ENCODE measurements at regions not wholly inside any gene's neighbourhood (a gene's known extent, or its start where the extent isn't known, plus 50 kb on each side); places are given as distances from the start of the nearest gene placed in this dataset.
A peak's percentile ranks its signal among the peaks of the same experiment; 100 is the strongest.

DNA sequence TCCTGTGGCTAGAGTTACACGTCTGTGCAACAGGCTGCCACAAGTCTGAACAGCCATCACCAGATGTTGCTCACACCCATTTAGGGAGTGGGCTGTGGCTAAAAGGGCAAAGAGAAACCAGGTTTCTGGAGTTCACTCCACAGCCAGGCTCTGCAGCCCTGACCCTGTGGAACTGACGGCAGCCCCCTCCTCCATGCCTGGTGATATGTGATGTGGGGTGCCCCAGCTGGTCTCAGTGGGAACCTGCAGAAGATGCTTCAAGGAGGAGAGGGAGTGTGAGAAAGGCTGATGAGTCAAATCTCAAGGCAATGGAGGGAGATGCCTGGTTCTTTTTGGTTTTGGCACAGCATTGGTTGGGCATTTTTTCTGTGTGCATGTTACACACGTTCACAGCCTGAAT lies 130.6 kb downstream of the TPRA1 start:
- H3K27me3 ChIP-seq (replicated peaks): peaks cover 10% of the 10 kb centered on the region

DNA sequence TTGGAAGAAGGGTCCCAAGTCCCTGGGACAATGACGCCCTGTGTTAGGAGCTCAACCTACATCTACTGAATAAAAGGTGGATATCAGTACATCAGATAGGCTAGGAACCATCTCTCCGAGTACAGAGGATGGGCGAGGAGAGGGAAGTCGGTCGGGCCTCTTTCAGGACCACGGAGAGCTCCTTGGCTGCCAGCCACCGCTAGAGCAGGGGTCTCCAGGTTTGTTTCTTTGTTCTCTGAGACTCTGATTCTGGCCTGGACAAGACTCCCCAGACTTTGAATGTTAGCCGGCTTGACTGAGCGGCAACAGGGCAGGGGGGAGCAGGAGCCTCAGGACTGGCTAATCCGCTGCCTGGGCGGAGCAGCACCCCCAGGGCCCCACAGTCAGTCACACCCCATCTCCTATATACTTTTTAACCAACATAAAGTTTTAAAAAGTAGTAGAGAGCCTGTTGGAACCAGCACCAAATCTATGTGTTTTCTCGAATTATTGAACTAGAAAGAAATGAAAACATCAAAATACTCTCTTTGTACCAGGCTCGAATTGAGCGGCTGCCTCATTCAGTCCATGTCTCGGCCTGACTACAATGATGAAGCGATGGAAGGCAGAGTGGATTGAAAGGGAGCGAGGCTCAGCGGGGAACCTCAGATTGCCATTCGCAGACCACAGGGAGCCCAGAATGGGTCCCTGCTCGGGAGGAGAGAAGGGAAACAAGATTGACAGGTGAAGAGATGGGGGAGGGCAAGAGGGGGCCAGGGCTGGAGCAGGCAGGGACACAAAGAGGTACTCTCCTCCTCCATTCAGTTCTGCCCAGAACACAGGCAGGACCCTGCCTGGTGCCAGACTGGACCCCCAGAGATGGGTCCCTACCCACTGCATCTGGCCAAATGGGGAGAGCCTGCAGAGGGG lies 131.6 kb downstream of the TPRA1 start:
- H3K27me3 ChIP-seq (replicated peaks): peaks cover 17% of the 10 kb centered on the region
- no peak for DNase-seq

More for the DNA sequence above, 130.6 kb downstream of the TPRA1 start:
- DNase-seq: no peak
- no peak overlapping the region for H3K4me3 ChIP-seq (ENCODE audit: low read depth, low read length)
- TF ChIP-seq, protein P1, sequence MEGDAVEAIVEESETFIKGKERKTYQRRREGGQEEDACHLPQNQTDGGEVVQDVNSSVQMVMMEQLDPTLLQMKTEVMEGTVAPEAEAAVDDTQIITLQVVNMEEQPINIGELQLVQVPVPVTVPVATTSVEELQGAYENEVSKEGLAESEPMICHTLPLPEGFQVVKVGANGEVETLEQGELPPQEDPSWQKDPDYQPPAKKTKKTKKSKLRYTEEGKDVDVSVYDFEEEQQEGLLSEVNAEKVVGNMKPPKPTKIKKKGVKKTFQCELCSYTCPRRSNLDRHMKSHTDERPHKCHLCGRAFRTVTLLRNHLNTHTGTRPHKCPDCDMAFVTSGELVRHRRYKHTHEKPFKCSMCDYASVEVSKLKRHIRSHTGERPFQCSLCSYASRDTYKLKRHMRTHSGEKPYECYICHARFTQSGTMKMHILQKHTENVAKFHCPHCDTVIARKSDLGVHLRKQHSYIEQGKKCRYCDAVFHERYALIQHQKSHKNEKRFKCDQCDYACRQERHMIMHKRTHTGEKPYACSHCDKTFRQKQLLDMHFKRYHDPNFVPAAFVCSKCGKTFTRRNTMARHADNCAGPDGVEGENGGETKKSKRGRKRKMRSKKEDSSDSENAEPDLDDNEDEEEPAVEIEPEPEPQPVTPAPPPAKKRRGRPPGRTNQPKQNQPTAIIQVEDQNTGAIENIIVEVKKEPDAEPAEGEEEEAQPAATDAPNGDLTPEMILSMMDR (IDR thresholded peaks at IDR 0.05; ENCODE audit: low read depth, low read length, missing control alignments): no peak
- H3K36me3 ChIP-seq (replicated peaks): no peaks in the 10 kb centered on the region
- in situ Hi-C loops (cut with HindIII; ENCODE audit: low pct_ligation_motif_present, low sequenced_read_pairs): no loop called here
- no peak overlapping the region for H3K27ac ChIP-seq

GRCh38 chr3:127457546-127458145 lies 132.9 kb downstream of the TPRA1 start:
- TF ChIP-seq, protein P1 (IDR thresholded peaks at IDR 0.05; ENCODE audit: low read depth, low read length, missing control alignments): no peak
- Histone ChIP-seq H3K27ac (no peak overlapping the region), H3K4me3 (ENCODE audit: low read depth, low read length) (no peak overlapping the region), H3K27me3 (replicated peaks) (peaks cover 18% of the 10 kb centered on the region), H3K36me3 (replicated peaks) (no peaks in the 10 kb centered on the region)
- in situ Hi-C loops (cut with HindIII; ENCODE audit: low pct_ligation_motif_present, low sequenced_read_pairs): no loop called here
- no peak for DNase-seq

More for the DNA sequence above, 131.6 kb downstream of the TPRA1 start:
- H3K27ac ChIP-seq: no peak overlapping the region
- TF ChIP-seq, protein P1 (IDR thresholded peaks at IDR 0.05; ENCODE audit: low read depth, low read length, missing control alignments): no peak
- no peak overlapping the region for H3K4me3 ChIP-seq (ENCODE audit: low read depth, low read length)
- in situ Hi-C loops (cut with HindIII; ENCODE audit: low pct_ligation_motif_present, low sequenced_read_pairs): no loop called here
- no peaks in the 10 kb centered on the region for H3K36me3 ChIP-seq (replicated peaks)

DNA sequence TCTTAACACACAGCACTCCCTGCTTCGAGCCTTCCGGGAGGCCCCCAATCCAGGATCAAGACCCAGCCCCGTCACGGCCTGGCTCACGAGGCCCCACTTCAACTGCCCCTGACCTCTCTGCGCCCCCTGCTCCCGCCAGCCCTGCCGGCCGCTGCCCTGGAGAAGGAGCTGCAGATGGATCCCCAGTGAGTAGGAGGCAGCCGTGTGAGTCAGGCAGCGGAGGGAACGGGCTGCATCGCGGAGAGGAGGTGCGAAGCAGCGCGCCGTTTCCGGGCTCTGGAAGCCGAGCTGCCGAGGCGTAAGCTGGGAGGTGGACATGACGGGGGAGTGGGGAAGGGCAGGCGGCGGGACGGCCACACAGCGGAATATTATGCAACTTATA lies 133.4 kb downstream of the TPRA1 start:
- in situ Hi-C loops (cut with HindIII; ENCODE audit: low pct_ligation_motif_present, low sequenced_read_pairs): no loop called here
- Histone ChIP-seq H3K4me3 (ENCODE audit: low read depth, low read length) (peak overlapping the region; percentile 33), H3K36me3 (replicated peaks) (no peaks in the 10 kb centered on the region), H3K27me3 (replicated peaks) (peaks cover 20% of the 10 kb centered on the region), H3K27ac (no peak overlapping the region)
- TF ChIP-seq, protein P1 (IDR thresholded peaks at IDR 0.05; ENCODE audit: low read depth, low read length, missing control alignments): no peak
- DNase-seq: peak; percentile 64

DNA sequence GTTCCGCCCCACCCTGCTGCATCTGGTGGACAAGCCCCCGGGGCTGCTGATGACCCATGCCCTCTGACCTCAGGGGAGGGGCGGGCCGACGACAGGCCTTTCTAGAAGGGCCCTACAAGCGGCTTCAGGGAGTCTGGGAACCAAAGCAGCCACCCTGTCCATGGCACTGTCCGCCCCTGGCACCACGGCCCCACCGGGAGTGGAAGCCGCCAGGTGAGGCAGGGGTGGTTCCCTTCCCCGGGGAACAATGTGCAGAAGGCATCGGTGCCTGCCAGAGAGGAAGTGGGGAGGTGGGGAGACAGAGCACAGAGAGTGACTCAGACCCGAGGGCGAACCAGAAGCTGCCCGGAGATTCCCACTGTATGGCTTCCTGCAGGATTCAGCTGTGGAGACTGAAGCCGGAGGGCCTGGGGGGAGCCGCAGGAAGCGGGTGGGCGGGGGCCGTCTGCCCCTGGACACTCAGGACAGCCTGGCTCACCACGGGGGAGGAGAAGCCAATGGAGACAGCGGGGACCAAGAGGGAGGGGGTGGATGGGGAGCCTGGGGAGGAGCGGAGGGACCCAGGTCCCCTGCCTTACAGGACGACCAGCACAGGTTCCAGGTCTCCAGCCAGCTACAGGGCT lies 134.0 kb downstream of the TPRA1 start:
- in situ Hi-C loops (cut with HindIII; ENCODE audit: low pct_ligation_motif_present, low sequenced_read_pairs): no loop called here
- no peaks in the 10 kb centered on the region for H3K36me3 ChIP-seq (replicated peaks)
- TF ChIP-seq, protein P1 (IDR thresholded peaks at IDR 0.05; ENCODE audit: low read depth, low read length, missing control alignments): no peak
- DNase-seq: peak; percentile 52
- peaks cover 22% of the 10 kb centered on the region for H3K27me3 ChIP-seq (replicated peaks)
- H3K27ac ChIP-seq: no peak overlapping the region
- H3K4me3 ChIP-seq (ENCODE audit: low read depth, low read length): peak overlapping the region; percentile 33
